H1 (cell line): ENCODE measurements at regions not wholly inside any gene's neighbourhood (a gene's known extent, or its start where the extent isn't known, plus 50 kb on each side); places are given as distances from the start of the nearest gene placed in this dataset.

ENCODE experiments used
- CTCF ChIA-PET: fragments of 300-600 bp; sonication (Branson Sonifier 250); formaldehyde crosslinking; loops from one replicate; lab custom pipeline; 2021; ENCODE audit not compliant: partially characterized antibody; lab: Charles Lee
- POLR2A ChIA-PET: fragments of 300-600 bp; sonication (Branson Sonifier 250); formaldehyde crosslinking; loops from one replicate; lab custom pipeline; 2021; ENCODE audit warnings: inconsistent platforms; ENCODE audit not compliant: partially characterized antibody; lab: Charles Lee
- DNase-seq, 2 experiments: peaks; one replicate each; pipeline versions ENCODE4 v3.0.0 to v3.0.0-alpha.2; 2010 to 2022; ENCODE audit warnings: low spot score in 2 of 2, low read depth in 1 of 2, mixed read lengths in 1 of 2
- FAIRE-seq: peaks from 2 replicates; lab custom pipeline; 2011; peaks lifted over from hg19 to GRCh38; lab: Jason Lieb, UNC
- H2AFZ ChIP-seq: 2 replicates; pipeline ENCODE4 v1.8.1; 2012; ENCODE audit warnings: low read length, inconsistent platforms
- H2AK5ac ChIP-seq: 2 replicates; pipeline ENCODE4 v1.6.1; 2013; ENCODE audit warnings: low read depth, low read length
- H2BK120ac ChIP-seq: replicated peaks from 2 replicates; pipeline ENCODE3; 2013; ENCODE audit warnings: low read depth, low read length, inconsistent platforms
- H2BK12ac ChIP-seq: 2 replicates; pipeline ENCODE4 v1.6.1; 2013; ENCODE audit warnings: low read depth, low read length
- H2BK15ac ChIP-seq: 2 replicates; pipeline ENCODE4 v1.6.1; 2013; ENCODE audit warnings: low read length
- H2BK20ac ChIP-seq: 2 replicates; pipeline ENCODE4 v1.6.1; 2013; ENCODE audit warnings: low read length
- H2BK5ac ChIP-seq: 2 replicates; pipeline ENCODE4 v1.6.1; 2013; ENCODE audit warnings: low read depth, low read length
- H3K14ac ChIP-seq: 2 replicates; pipeline ENCODE4 v1.6.1; 2013; ENCODE audit warnings: inconsistent platforms; ENCODE audit not compliant: insufficient read length
- H3K18ac ChIP-seq: 2 replicates; pipeline ENCODE4 v1.6.1; 2013; ENCODE audit warnings: low read length; ENCODE audit errors: extremely low read depth
- H3K23ac ChIP-seq: 2 replicates; pipeline ENCODE4 v1.6.1; 2013; ENCODE audit warnings: inconsistent platforms; ENCODE audit not compliant: insufficient read length
- H3K23me2 ChIP-seq: 2 replicates; pipeline ENCODE4 v1.6.1; 2013; ENCODE audit warnings: low read depth, low read length
- H3K27ac ChIP-seq: 2 replicates; pipeline ENCODE4 v1.6.1; 2011; ENCODE audit warnings: low read depth, low read length, inconsistent platforms
- H3K27me3 ChIP-seq, 4 experiments: replicated peaks in 1 of 4; 1 replicate in 1 of 4; 2 replicates in 3 of 4; pipeline versions ENCODE4 v1.6.1 to v1.8.1; 2011 to 2013; ENCODE audit warnings: low read length in 3 of 4, mild to moderate bottlenecking in 3 of 4, inconsistent platforms in 2 of 4, mixed read lengths in 2 of 4, moderate library complexity in 1 of 4; ENCODE audit not compliant: control insufficient read depth in 3 of 4, insufficient read depth in 3 of 4; ENCODE audit errors: extremely low read depth in 1 of 4
- H3K36me3 ChIP-seq, 4 experiments: 2 replicates each; pipeline versions ENCODE4 v1.6.1 to v1.8.1; 2011 to 2013; ENCODE audit warnings: mild to moderate bottlenecking in 4 of 4, low read length in 3 of 4, moderate library complexity in 2 of 4, control low read depth in 1 of 4, inconsistent platforms in 1 of 4; ENCODE audit not compliant: insufficient read depth in 4 of 4, control insufficient read depth in 2 of 4
- H3K4ac ChIP-seq: replicated peaks from 2 replicates; pipeline ENCODE3; 2013; ENCODE audit warnings: low read length, low read depth, mixed read lengths, inconsistent platforms; ENCODE audit not compliant: insufficient read length
- H3K4me1 ChIP-seq, 4 experiments: replicated peaks in 1 of 4; 1 replicate in 1 of 4; 2 replicates in 3 of 4; pipeline versions ENCODE4 v1.6.1 to v1.8.1; 2011 to 2013; ENCODE audit warnings: low read length in 3 of 4, inconsistent platforms in 2 of 4, mixed read lengths in 1 of 4; ENCODE audit not compliant: insufficient read depth in 4 of 4, control insufficient read depth in 3 of 4
- H3K4me2 ChIP-seq, 2 experiments: 2 replicates each; pipeline versions ENCODE4 v1.6.1 to v1.8.1; 2011 to 2013; ENCODE audit warnings: low read depth in 2 of 2, low read length in 2 of 2, control low read depth in 1 of 2, inconsistent platforms in 1 of 2, mild to moderate bottlenecking in 1 of 2; ENCODE audit not compliant: insufficient read depth in 1 of 2
- H3K4me3 ChIP-seq, 4 experiments: fragments of 200-600, 300-600 bp in 1 of 4; sonication (generic), shearing (Covaris generic), sonication (Bioruptor Twin) in 1 of 4; 2 replicates each; pipeline versions ENCODE4 v1.5.1 to v1.8.1; 2011 to 2016; ENCODE audit warnings: low read length in 4 of 4, low read depth in 3 of 4, control low read depth in 2 of 4, inconsistent platforms in 2 of 4, mild to moderate bottlenecking in 2 of 4, mixed read lengths in 1 of 4, moderate library complexity in 1 of 4; ENCODE audit not compliant: insufficient read depth in 2 of 4; ENCODE audit errors: extremely low read depth in 1 of 4
- H3K56ac ChIP-seq: replicated peaks from 2 replicates; pipeline ENCODE3; 2013; ENCODE audit warnings: low read depth, mild to moderate bottlenecking, mixed read lengths, low read length, inconsistent platforms; ENCODE audit not compliant: insufficient read length
- H3K79me1 ChIP-seq: 2 replicates; pipeline ENCODE4 v1.6.1; 2013; ENCODE audit warnings: low read depth, low read length, control low read depth
- H3K79me2 ChIP-seq, 2 experiments: 2 replicates each; pipeline versions ENCODE4 v1.6.1 to v1.8.1; 2012 to 2013; ENCODE audit warnings: low read length in 2 of 2, mild to moderate bottlenecking in 2 of 2, inconsistent platforms in 1 of 2; ENCODE audit not compliant: insufficient read depth in 2 of 2, control insufficient read depth in 1 of 2
- H3K9ac ChIP-seq, 4 experiments: replicated peaks in 1 of 4; 1 replicate in 1 of 4; 2 replicates in 3 of 4; pipeline versions ENCODE4 v1.6.1 to v1.8.1; 2011 to 2013; ENCODE audit warnings: low read depth in 3 of 4, low read length in 3 of 4, control low read depth in 2 of 4, mild to moderate bottlenecking in 2 of 4, moderate library complexity in 2 of 4, inconsistent platforms in 1 of 4; ENCODE audit errors: extremely low read depth in 1 of 4
- H3K9me3 ChIP-seq, 2 experiments: 2 replicates each; pipeline versions ENCODE4 v1.6.1 to v1.8.1; 2012 to 2013; ENCODE audit warnings: mild to moderate bottlenecking in 2 of 2, moderate library complexity in 2 of 2, control low read depth in 1 of 2, inconsistent platforms in 1 of 2, low read depth in 1 of 2, low read length in 1 of 2, mixed read lengths in 1 of 2; ENCODE audit not compliant: insufficient read depth in 2 of 2
- H4K20me1 ChIP-seq, 2 experiments: replicated peaks in 1 of 2; 2 replicates each; pipeline versions ENCODE3 to v1.8.1; 2011 to 2013; ENCODE audit warnings: inconsistent platforms in 2 of 2, low read length in 2 of 2, mild to moderate bottlenecking in 1 of 2; ENCODE audit not compliant: insufficient read depth in 2 of 2, control insufficient read depth in 1 of 2
- H4K5ac ChIP-seq: 2 replicates; pipeline ENCODE4 v1.6.1; 2013; ENCODE audit warnings: low read length, low read depth, mixed read lengths, inconsistent platforms; ENCODE audit not compliant: insufficient read length
- H4K8ac ChIP-seq: 2 replicates; pipeline ENCODE4 v1.8.0; 2013; ENCODE audit warnings: mild to moderate bottlenecking, moderate library complexity, low read length, inconsistent platforms; ENCODE audit not compliant: insufficient read depth; ENCODE audit errors: extremely low read depth
- H4K91ac ChIP-seq: replicated peaks from 2 replicates; pipeline ENCODE3; 2013; ENCODE audit warnings: low read length, mixed read lengths, inconsistent platforms; ENCODE audit not compliant: insufficient read length
- ASH2L ChIP-seq: fragments of 200-600, 300-600 bp; sonication (generic); IDR thresholded peaks from one replicate; pipeline ENCODE4 v1.7.1; 2017; ENCODE audit warnings: low read length
- ATF2 ChIP-seq: IDR thresholded peaks from 2 replicates; pipeline ENCODE4 v1.6.1; 2012; ENCODE audit warnings: low read length, inconsistent platforms
- CBX5 ChIP-seq: fragments of 300-800, 300-1000 bp; sonication (generic); IDR thresholded peaks from 2 replicates; pipeline ENCODE4 v1.7.1; 2016; ENCODE audit warnings: antibody characterized with exemption, low read length, low read depth
- CBX8 ChIP-seq: fragments of 300-800, 300-1000 bp; sonication (generic); IDR thresholded peaks from 2 replicates; pipeline ENCODE4 v1.7.1; 2016; ENCODE audit warnings: low read depth, low read length, borderline replicate concordance
- CHD1 ChIP-seq: IDR thresholded peaks from 2 replicates; pipeline ENCODE4 v1.6.1; 2012; ENCODE audit warnings: low read depth, low read length, improper control_type of control experiment
- CHD2 ChIP-seq: IDR thresholded peaks from 2 replicates; pipeline ENCODE4 v1.6.1; 2012; ENCODE audit warnings: low read length, improper control_type of control experiment
- EZH2 ChIP-seq: fragments of 200-600 bp; sonication (generic); IDR thresholded peaks from 2 replicates; pipeline ENCODE4 v1.7.1; 2012; ENCODE audit warnings: low read depth, mild to moderate bottlenecking, moderate library complexity, low read length, inconsistent platforms; ENCODE audit not compliant: severe bottlenecking
- NRF1 ChIP-seq: IDR thresholded peaks from 2 replicates; pipeline ENCODE4 v1.6.1; 2011; ENCODE audit warnings: mild to moderate bottlenecking, low read depth, low read length, improper control_type of control experiment
- RXRA ChIP-seq: IDR thresholded peaks from 2 replicates; pipeline ENCODE4 v1.6.1; 2011; ENCODE audit warnings: low read depth, mild to moderate bottlenecking, low read length, moderate library complexity; ENCODE audit not compliant: insufficient read depth
- TCF12 ChIP-seq: IDR thresholded peaks from 2 replicates; pipeline ENCODE4 v1.6.1; 2011; ENCODE audit warnings: low read depth, mild to moderate bottlenecking, low read length
- YY1 ChIP-seq: IDR thresholded peaks from 2 replicates; pipeline ENCODE4 v1.6.1; 2011; ENCODE audit warnings: low read depth, mild to moderate bottlenecking, low read length
- WGBS, 2 experiments: shearing (Covaris generic) in 1 of 2; methylation state at CpG; one replicate each; pipeline versions ENCODE4 v1.1.6 to v1.1.7; 2013 to 2015; ENCODE audit warnings: low lambda C conversion rate in 2 of 2, mixed read lengths in 2 of 2, inconsistent platforms in 1 of 2, low coverage in 1 of 2, missing lambda C conversion rate in 1 of 2; ENCODE audit not compliant: insufficient replicate concordance in 2 of 2, insufficient coverage in 1 of 2, insufficient read length in 1 of 2; ENCODE audit errors: extremely low coverage in 1 of 2, missing lambda C conversion rate in 1 of 2; 5-methylcytosine and 5-hydroxymethylcytosine counted together

- no peak overlapping the region for H3K23ac ChIP-seq
- H3K14ac ChIP-seq, result no peak overlapping the region
- H3K4me3 ChIP-seq, result no peak overlapping the region
- no peak overlapping the region for H2BK15ac ChIP-seq
- H2BK12ac ChIP-seq, result no peak overlapping the region
- no peak for TF ChIP-seq CHD1
- TF ChIP-seq CHD2, result no peak
- no peak for TF ChIP-seq TCF12
- no peak for TF ChIP-seq NRF1
- no peak for TF ChIP-seq ATF2
- no peak for TF ChIP-seq RXRA
- no peak for TF ChIP-seq CBX5
- no peak for TF ChIP-seq EZH2
- no peak for TF ChIP-seq ASH2L
- TF ChIP-seq CBX8, result no peak
- TF ChIP-seq YY1, result no peak
- TF ChIP-seq, all 59 proteins: peak for 0
- no peak overlapping the region for H2AK5ac ChIP-seq
- no peak overlapping the region for H3K18ac ChIP-seq
- H3K27ac ChIP-seq, result no peak overlapping the region
- H3K79me1 ChIP-seq, result no peaks in the 10 kb centered on the region
- H2BK120ac ChIP-seq, result no peak overlapping the region
- H3K79me2 ChIP-seq, result no peaks in the 10 kb centered on the region
- H3K27me3 ChIP-seq, result no peaks in the 10 kb centered on the region
- H3K4me1 ChIP-seq, result no peaks in the 10 kb centered on the region
- H4K91ac ChIP-seq, result no peak overlapping the region
- no peaks in the 10 kb centered on the region for H3K9me3 ChIP-seq
- no peak overlapping the region for H4K5ac ChIP-seq
- H3K36me3 ChIP-seq, result no peaks in the 10 kb centered on the region
- H3K23me2 ChIP-seq, result no peaks in the 10 kb centered on the region
- H4K20me1 ChIP-seq, result no peaks in the 10 kb centered on the region
- H3K4ac ChIP-seq, result no peak overlapping the region
- ChIA-PET CTCF (no interaction called here), POLR2A (no interaction called here)
- FAIRE-seq (no peak), DNase-seq (no peak)
- H2BK20ac ChIP-seq, result no peak overlapping the region
- H3K56ac ChIP-seq, result no peak overlapping the region
- 94% methylated on average over 1 of the region's 1 CpG; no CpG with 5 or more reads in 1 of the 2 experiments for WGBS, 2 experiments
- H2AFZ ChIP-seq, result no peak overlapping the region
- H3K9ac ChIP-seq, result no peak overlapping the region
- no peak overlapping the region for H2BK5ac ChIP-seq
- no peak overlapping the region for H4K8ac ChIP-seq
- no peak overlapping the region for H3K4me2 ChIP-seq
Observed at GRCh38 chr5:125961150-125961549, 462.1 kb upstream of the GRAMD2B start.
